Suprapubic skin (tissue), 4 donors: ENCODE measurements at regions not wholly inside any gene's neighbourhood (a gene's known extent, or its start where the extent isn't known, plus 50 kb on each side); places are given as distances from the start of the nearest gene placed in this dataset.

ENCODE experiments used
- DNase-seq, 2 donors: peaks; one replicate each; pipeline ENCODE4 v3.0.0-alpha.2; 2019; ENCODE audit warnings: low spot score in 2 of 2
- H3K27ac ChIP-seq: fragments of 200-600 bp; sonication (generic); one replicate; pipeline ENCODE4 v1.5.1; 2019
- H3K27me3 ChIP-seq: fragments of 200-600 bp; sonication (generic); one replicate; pipeline ENCODE4 v1.5.1; 2019
- H3K36me3 ChIP-seq: fragments of 200-600 bp; sonication (generic); one replicate; pipeline ENCODE4 v1.5.1; 2019
- H3K4me1 ChIP-seq: fragments of 200-600 bp; sonication (generic); one replicate; pipeline ENCODE4 v1.5.1; 2019
- H3K4me3 ChIP-seq: fragments of 200-600 bp; sonication (generic); one replicate; pipeline ENCODE4 v1.5.1; 2019; ENCODE audit warnings: mild to moderate bottlenecking
- H3K9me3 ChIP-seq: fragments of 200-600 bp; sonication (generic); one replicate; pipeline ENCODE4 v1.5.1; 2019
- CTCF ChIP-seq, 2 donors: fragments of 200-600 bp in 1 of 2; fragments of 450-650 bp in 1 of 2; sonication (generic) in 1 of 2; IDR thresholded peaks; one replicate each; pipeline ENCODE4 v1.5.1; 2016 to 2019; ENCODE audit warnings: antibody characterized with exemption in 2 of 2, mild to moderate bottlenecking in 1 of 2, moderate library complexity in 1 of 2
- EP300 ChIP-seq: sonication (generic); formaldehyde crosslinking; IDR thresholded peaks from one replicate; pipeline ENCODE4 v1.6.1; 2017; ENCODE audit warnings: antibody characterized with exemption
- POLR2A ChIP-seq, 2 donors: fragments of 450-650 bp; IDR thresholded peaks; one replicate each; pipeline ENCODE4 v1.6.1; 2017; ENCODE audit warnings: antibody characterized with exemption in 2 of 2, mild to moderate bottlenecking in 2 of 2, moderate library complexity in 2 of 2
- POLR2AphosphoS5 ChIP-seq, 3 donors: sonication (generic); formaldehyde crosslinking; IDR thresholded peaks; one replicate each; pipeline ENCODE4 v1.6.1; 2017; ENCODE audit warnings: antibody characterized with exemption in 3 of 3
- WGBS: methylation state at CpG from one replicate; pipeline ENCODE4 v1.1.5; 2018; 5-methylcytosine and 5-hydroxymethylcytosine counted together

- TF ChIP-seq EP300 (no peak), POLR2A (IDR thresholded peaks at IDR 0.05) (no peak), CTCF (IDR thresholded peaks at IDR 0.05) (no peak), POLR2AphosphoS5 (IDR thresholded peaks at IDR 0.05) (no peak)
- Histone ChIP-seq H3K4me3 (no peak overlapping the region), H3K36me3 (no peaks in the 10 kb centered on the region), H3K27me3 (no peaks in the 10 kb centered on the region), H3K27ac (no peak overlapping the region), H3K4me1 (no peaks in the 10 kb centered on the region), H3K9me3 (no peaks in the 10 kb centered on the region)
- 81% methylated on average over 4 of the region's 4 CpGs for WGBS
- DNase-seq, result no peak
Measured at GRCh38 chr15:96559631-96560030, 229.1 kb downstream of the NR2F2 start.

- Histone ChIP-seq H3K27ac (no peak overlapping the region), H3K9me3 (no peaks in the 10 kb centered on the region), H3K4me1 (no peaks in the 10 kb centered on the region), H3K36me3 (no peaks in the 10 kb centered on the region), H3K27me3 (no peaks in the 10 kb centered on the region), H3K4me3 (no peak overlapping the region)
- DNase-seq, result no peak
- 66% methylated on average over 3 of the region's 3 CpGs for WGBS
- TF ChIP-seq CTCF (IDR thresholded peaks at IDR 0.05) (no peak), POLR2AphosphoS5 (IDR thresholded peaks at IDR 0.05) (no peak), POLR2A (IDR thresholded peaks at IDR 0.05) (no peak), EP300 (no peak)
Measured at GRCh38 chr15:96560246-96560895, 229.9 kb downstream of the NR2F2 start.

GRCh38 chr15:96561593-96561992, 231.1 kb downstream of the NR2F2 start:
- H3K36me3 ChIP-seq, result no peaks in the 10 kb centered on the region
- WGBS, result 70% methylated on average over 2 of the region's 2 CpGs
- DNase-seq, result no peak
- no peaks in the 10 kb centered on the region for H3K27me3 ChIP-seq
- TF ChIP-seq CTCF (IDR thresholded peaks at IDR 0.05), result no peak
- TF ChIP-seq POLR2A (IDR thresholded peaks at IDR 0.05), result no peak
- no peak for TF ChIP-seq POLR2AphosphoS5 (IDR thresholded peaks at IDR 0.05)
- no peak for TF ChIP-seq EP300
- no peak overlapping the region for H3K4me3 ChIP-seq
- H3K9me3 ChIP-seq, result no peaks in the 10 kb centered on the region
- no peaks in the 10 kb centered on the region for H3K4me1 ChIP-seq
- no peak overlapping the region for H3K27ac ChIP-seq

- no peak for DNase-seq
- H3K4me3 ChIP-seq, result no peak overlapping the region
- H3K4me1 ChIP-seq, result no peaks in the 10 kb centered on the region
- no peaks in the 10 kb centered on the region for H3K9me3 ChIP-seq
- 89% methylated on average over 3 of the region's 3 CpGs for WGBS
- no peak for TF ChIP-seq POLR2A (IDR thresholded peaks at IDR 0.05)
- TF ChIP-seq POLR2AphosphoS5 (IDR thresholded peaks at IDR 0.05), result no peak
- no peak for TF ChIP-seq CTCF (IDR thresholded peaks at IDR 0.05)
- TF ChIP-seq EP300, result no peak
- H3K27me3 ChIP-seq, result no peaks in the 10 kb centered on the region
- no peak overlapping the region for H3K27ac ChIP-seq
- H3K36me3 ChIP-seq, result no peaks in the 10 kb centered on the region
Measured at GRCh38 chr15:96564546-96564945, 234.0 kb downstream of the NR2F2 start.

- Histone ChIP-seq H3K27ac (no peak overlapping the region), H3K9me3 (no peaks in the 10 kb centered on the region), H3K4me3 (no peak overlapping the region), H3K27me3 (no peaks in the 10 kb centered on the region), H3K36me3 (no peaks in the 10 kb centered on the region), H3K4me1 (no peaks in the 10 kb centered on the region)
- DNase-seq, result no peak
- WGBS, result 85% methylated on average over 2 of the region's 2 CpGs
- TF ChIP-seq CTCF (IDR thresholded peaks at IDR 0.05) (no peak), POLR2A (IDR thresholded peaks at IDR 0.05) (no peak), EP300 (no peak), POLR2AphosphoS5 (IDR thresholded peaks at IDR 0.05) (no peak)
Measured at GRCh38 chr15:96565266-96565665, 234.8 kb downstream of the NR2F2 start.
